Loucy (cell line): ENCODE measurements at regions not wholly inside any gene's neighbourhood (a gene's known extent, or its start where the extent isn't known, plus 50 kb on each side); places are given as distances from the start of the nearest gene placed in this dataset.

Source experiments
- H2AFZ ChIP-seq: fragments of 200-600 bp; sonication (generic); 2 replicates; pipeline ENCODE4 v1.6.0; 2016; ENCODE audit warnings: antibody characterized with exemption, mild to moderate bottlenecking, low read length, moderate library complexity
- H3F3A ChIP-seq: fragments of 200-600 bp; 2 replicates; pipeline ENCODE4 v1.6.0; 2016; ENCODE audit warnings: antibody characterized with exemption, low read depth, mild to moderate bottlenecking
- H3K27me3 ChIP-seq: fragments of 200-600 bp; sonication (generic); 2 replicates; pipeline ENCODE4 v1.6.1; 2014; ENCODE audit warnings: low read length, mild to moderate bottlenecking; ENCODE audit not compliant: insufficient read depth, poor library complexity, severe bottlenecking
- H3K36me3 ChIP-seq: fragments of 200-600 bp; sonication (generic); 2 replicates; pipeline ENCODE4 v1.6.1; 2016; ENCODE audit warnings: low read length; ENCODE audit not compliant: insufficient read depth
- H3K4me1 ChIP-seq: fragments of 200-600 bp; sonication (generic); 2 replicates; pipeline ENCODE4 v1.5.1; 2014; ENCODE audit warnings: low read length, mild to moderate bottlenecking; ENCODE audit not compliant: insufficient read depth, poor library complexity, severe bottlenecking
- H3K4me2 ChIP-seq: fragments of 200-600 bp; sonication (generic); 2 replicates; pipeline ENCODE4 v1.6.0; 2014; ENCODE audit warnings: antibody characterized with exemption, low read length, low read depth, mild to moderate bottlenecking; ENCODE audit not compliant: poor library complexity, severe bottlenecking
- H3K4me3 ChIP-seq: fragments of 200-600 bp; sonication (generic); 2 replicates; pipeline ENCODE4 v1.5.1; 2014; ENCODE audit warnings: low read length, mild to moderate bottlenecking, mixed read lengths; ENCODE audit not compliant: poor library complexity, severe bottlenecking
- H3K79me2 ChIP-seq: fragments of 200-600 bp; sonication (generic); 2 replicates; pipeline ENCODE4 v1.6.1; 2014; ENCODE audit warnings: low read length; ENCODE audit not compliant: insufficient read depth
- H3K9ac ChIP-seq: fragments of 200-600 bp; sonication (generic); 2 replicates; pipeline ENCODE4 v1.6.0; 2014; ENCODE audit warnings: mild to moderate bottlenecking, low read depth, low read length, moderate library complexity; ENCODE audit not compliant: poor library complexity, severe bottlenecking
- H3K9me2 ChIP-seq: fragments of 200-600 bp; sonication (generic); replicated peaks from 2 replicates; pipeline ENCODE4 v1.6.1; 2016; ENCODE audit warnings: low read depth, low read length, mixed read lengths
- H3K9me3 ChIP-seq: fragments of 200-600 bp; sonication (generic); 2 replicates; pipeline ENCODE4 v1.6.1; 2014; ENCODE audit warnings: mild to moderate bottlenecking, antibody characterized with exemption, low read length, low read depth; ENCODE audit not compliant: insufficient read depth
- H4K20me1 ChIP-seq: fragments of 200-600 bp; sonication (generic); 2 replicates; pipeline ENCODE4 v1.6.0; 2014; ENCODE audit warnings: antibody characterized with exemption, low read length, mild to moderate bottlenecking; ENCODE audit not compliant: insufficient read depth, poor library complexity, severe bottlenecking
- EZH2phosphoT487 ChIP-seq: fragments of 200-600 bp; IDR thresholded peaks from 2 replicates; pipeline ENCODE4 v1.6.1; 2018; ENCODE audit warnings: antibody characterized with exemption, mild to moderate bottlenecking, moderate library complexity, borderline replicate concordance
- TF ChIP-seq, protein P1 (sequence below): fragments of 200-600 bp; sonication (generic); conservative IDR thresholded peaks from 2 replicates; pipeline ENCODE4 v1.5.1; 2014; ENCODE audit warnings: mild to moderate bottlenecking, antibody characterized with exemption, low read length

- no peaks in the 10 kb centered on the region for H3K36me3 ChIP-seq
- no peaks in the 10 kb centered on the region for H3K9me3 ChIP-seq
- H3K4me2 ChIP-seq = no peak overlapping the region
- H3K9me2 ChIP-seq = no peaks in the 10 kb centered on the region
- no peaks in the 10 kb centered on the region for H3K27me3 ChIP-seq
- H3K79me2 ChIP-seq = no peaks in the 10 kb centered on the region
- H3K9ac ChIP-seq = no peak overlapping the region
- TF ChIP-seq, protein P1, sequence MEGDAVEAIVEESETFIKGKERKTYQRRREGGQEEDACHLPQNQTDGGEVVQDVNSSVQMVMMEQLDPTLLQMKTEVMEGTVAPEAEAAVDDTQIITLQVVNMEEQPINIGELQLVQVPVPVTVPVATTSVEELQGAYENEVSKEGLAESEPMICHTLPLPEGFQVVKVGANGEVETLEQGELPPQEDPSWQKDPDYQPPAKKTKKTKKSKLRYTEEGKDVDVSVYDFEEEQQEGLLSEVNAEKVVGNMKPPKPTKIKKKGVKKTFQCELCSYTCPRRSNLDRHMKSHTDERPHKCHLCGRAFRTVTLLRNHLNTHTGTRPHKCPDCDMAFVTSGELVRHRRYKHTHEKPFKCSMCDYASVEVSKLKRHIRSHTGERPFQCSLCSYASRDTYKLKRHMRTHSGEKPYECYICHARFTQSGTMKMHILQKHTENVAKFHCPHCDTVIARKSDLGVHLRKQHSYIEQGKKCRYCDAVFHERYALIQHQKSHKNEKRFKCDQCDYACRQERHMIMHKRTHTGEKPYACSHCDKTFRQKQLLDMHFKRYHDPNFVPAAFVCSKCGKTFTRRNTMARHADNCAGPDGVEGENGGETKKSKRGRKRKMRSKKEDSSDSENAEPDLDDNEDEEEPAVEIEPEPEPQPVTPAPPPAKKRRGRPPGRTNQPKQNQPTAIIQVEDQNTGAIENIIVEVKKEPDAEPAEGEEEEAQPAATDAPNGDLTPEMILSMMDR = no peak
- no peak for TF ChIP-seq EZH2phosphoT487
- H4K20me1 ChIP-seq = no peaks in the 10 kb centered on the region
- H3K4me3 ChIP-seq = no peak overlapping the region
- peaks cover 5% of the 10 kb centered on the region for H3K4me1 ChIP-seq
- no peaks in the 10 kb centered on the region for H3F3A ChIP-seq
- no peak overlapping the region for H2AFZ ChIP-seq
Observed at GRCh38 chr7:10106609-10107008, 867.1 kb upstream of the PHF14 start.

GRCh38 chr7:10116511-10116910 is 857.2 kb upstream of the PHF14 start:
- Histone ChIP-seq H3K79me2 (no peaks in the 10 kb centered on the region), H3K9me2 (no peaks in the 10 kb centered on the region), H2AFZ (no peak overlapping the region), H3K36me3 (no peaks in the 10 kb centered on the region), H4K20me1 (no peaks in the 10 kb centered on the region), H3K9me3 (no peaks in the 10 kb centered on the region), H3F3A (no peaks in the 10 kb centered on the region), H3K4me2 (no peak overlapping the region), H3K27me3 (no peaks in the 10 kb centered on the region), H3K4me1 (no peaks in the 10 kb centered on the region), H3K4me3 (no peak overlapping the region), H3K9ac (no peak overlapping the region)
- TF ChIP-seq, protein P1 = no peak
- TF ChIP-seq EZH2phosphoT487 = no peak

DNA sequence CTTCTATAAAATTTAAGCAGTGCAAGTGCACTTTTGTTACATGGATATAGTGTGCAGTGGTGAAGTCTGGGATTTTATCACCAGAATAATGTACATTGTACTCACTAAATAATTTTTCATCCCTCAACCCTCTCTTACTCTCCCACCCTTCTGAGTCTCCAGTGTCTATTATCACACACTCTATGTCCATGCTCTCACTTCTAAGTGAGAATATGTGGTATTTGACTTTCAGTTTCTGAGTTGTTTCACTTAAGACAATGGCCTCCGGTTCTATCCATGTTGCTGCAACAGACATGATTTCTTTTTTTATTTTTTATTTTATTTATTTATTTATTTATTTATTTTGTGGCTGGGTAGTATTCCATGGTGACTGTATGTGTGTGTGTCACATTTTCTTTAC is 855.9 kb upstream of the PHF14 start:
- H3K4me2 ChIP-seq = no peak overlapping the region
- no peaks in the 10 kb centered on the region for H3F3A ChIP-seq
- H2AFZ ChIP-seq = no peak overlapping the region
- H3K4me1 ChIP-seq = peaks cover 6% of the 10 kb centered on the region
- H3K4me3 ChIP-seq = no peak overlapping the region
- no peak overlapping the region for H3K9ac ChIP-seq
- H3K9me3 ChIP-seq = no peaks in the 10 kb centered on the region
- no peaks in the 10 kb centered on the region for H3K79me2 ChIP-seq
- H3K9me2 ChIP-seq = no peaks in the 10 kb centered on the region
- H4K20me1 ChIP-seq = no peaks in the 10 kb centered on the region
- TF ChIP-seq EZH2phosphoT487 = no peak
- TF ChIP-seq, protein P1 = no peak
- no peaks in the 10 kb centered on the region for H3K27me3 ChIP-seq
- H3K36me3 ChIP-seq = no peaks in the 10 kb centered on the region
